Esophagus muscularis mucosa (tissue), 3 donors: ENCODE measurements at regions not wholly inside any gene's neighbourhood (a gene's known extent, or its start where the extent isn't known, plus 50 kb on each side); places are given as distances from the start of the nearest gene placed in this dataset.

ENCODE experiments used
- POLR2A ChIP-seq: fragments of 450-650 bp; IDR thresholded peaks from one replicate; pipeline ENCODE4 v1.6.1; 2017; ENCODE audit warnings: antibody characterized with exemption, moderate library complexity, mild to moderate bottlenecking, low read depth
- POLR2AphosphoS5 ChIP-seq, 2 donors: sonication (generic); formaldehyde crosslinking; IDR thresholded peaks; one replicate each; pipeline ENCODE4 v1.6.1; 2017; ENCODE audit warnings: antibody characterized with exemption in 2 of 2
- TF ChIP-seq, protein P1 (sequence below), 3 experiments: fragments of 200-600 bp in 2 of 3; fragments of 450-650 bp in 1 of 3; sonication (generic) in 2 of 3; IDR thresholded peaks; one replicate each; pipeline ENCODE4 v1.5.1; 2017 to 2019; ENCODE audit warnings: antibody characterized with exemption in 3 of 3, mild to moderate bottlenecking in 2 of 3, moderate library complexity in 1 of 3

DNA sequence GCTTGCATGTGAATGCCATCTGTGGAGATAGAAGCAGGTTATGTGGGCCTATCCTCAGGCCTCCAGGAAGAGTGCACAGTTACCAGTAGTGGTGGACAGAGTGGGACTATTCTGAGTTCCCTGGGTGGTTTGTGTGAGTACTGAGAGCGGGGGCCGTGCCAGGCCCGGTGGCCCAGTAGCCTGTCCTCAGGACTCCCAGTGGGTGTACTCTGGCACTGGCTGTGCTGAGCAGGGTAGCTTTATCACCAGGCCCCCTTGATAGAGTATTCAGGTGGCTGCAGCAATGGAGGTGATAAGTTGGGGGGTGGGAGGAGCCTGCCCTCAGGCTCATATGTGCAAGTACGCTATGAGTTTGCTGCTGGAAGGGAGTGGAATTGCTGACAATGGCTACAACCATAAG lies 979.0 kb upstream of the PIK3C3 start:
- TF ChIP-seq, protein P1, sequence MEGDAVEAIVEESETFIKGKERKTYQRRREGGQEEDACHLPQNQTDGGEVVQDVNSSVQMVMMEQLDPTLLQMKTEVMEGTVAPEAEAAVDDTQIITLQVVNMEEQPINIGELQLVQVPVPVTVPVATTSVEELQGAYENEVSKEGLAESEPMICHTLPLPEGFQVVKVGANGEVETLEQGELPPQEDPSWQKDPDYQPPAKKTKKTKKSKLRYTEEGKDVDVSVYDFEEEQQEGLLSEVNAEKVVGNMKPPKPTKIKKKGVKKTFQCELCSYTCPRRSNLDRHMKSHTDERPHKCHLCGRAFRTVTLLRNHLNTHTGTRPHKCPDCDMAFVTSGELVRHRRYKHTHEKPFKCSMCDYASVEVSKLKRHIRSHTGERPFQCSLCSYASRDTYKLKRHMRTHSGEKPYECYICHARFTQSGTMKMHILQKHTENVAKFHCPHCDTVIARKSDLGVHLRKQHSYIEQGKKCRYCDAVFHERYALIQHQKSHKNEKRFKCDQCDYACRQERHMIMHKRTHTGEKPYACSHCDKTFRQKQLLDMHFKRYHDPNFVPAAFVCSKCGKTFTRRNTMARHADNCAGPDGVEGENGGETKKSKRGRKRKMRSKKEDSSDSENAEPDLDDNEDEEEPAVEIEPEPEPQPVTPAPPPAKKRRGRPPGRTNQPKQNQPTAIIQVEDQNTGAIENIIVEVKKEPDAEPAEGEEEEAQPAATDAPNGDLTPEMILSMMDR (IDR thresholded peaks at IDR 0.05), result no peak
- no peak for TF ChIP-seq POLR2A
- TF ChIP-seq POLR2AphosphoS5 (IDR thresholded peaks at IDR 0.05), result no peak
